Ascending aorta (tissue), 2 donors: ENCODE measurements at regions not wholly inside any gene's neighbourhood (a gene's known extent, or its start where the extent isn't known, plus 50 kb on each side); places are given as distances from the start of the nearest gene placed in this dataset.

ENCODE experiments used
- DNase-seq, 2 donors: peaks; one replicate each; pipeline ENCODE4 v3.0.0-alpha.2; 2019; ENCODE audit warnings: low spot score in 2 of 2
- H3K27ac ChIP-seq, 2 donors: fragments of 200-600 bp; sonication (generic); one replicate each; pipeline ENCODE4 v1.5.1; 2016 to 2017; ENCODE audit warnings: mild to moderate bottlenecking in 1 of 2
- H3K27me3 ChIP-seq: fragments of 200-600 bp; sonication (generic); one replicate; pipeline ENCODE4 v1.5.1; 2017
- H3K36me3 ChIP-seq, 2 donors: fragments of 200-600 bp; sonication (generic); one replicate each; pipeline ENCODE4 v1.5.1; 2016
- H3K4me1 ChIP-seq, 2 donors: fragments of 200-600 bp; sonication (generic); one replicate each; pipeline ENCODE4 v1.5.1; 2016 to 2017; ENCODE audit warnings: mild to moderate bottlenecking in 1 of 2
- H3K4me3 ChIP-seq, 2 donors: fragments of 200-600 bp; sonication (generic); one replicate each; pipeline ENCODE4 v1.5.1; 2016 to 2017; ENCODE audit warnings: mild to moderate bottlenecking in 1 of 2
- H3K9me3 ChIP-seq, 2 donors: fragments of 200-600 bp; sonication (generic); one replicate each; pipeline ENCODE4 v1.5.1; 2016
- CTCF ChIP-seq, 3 experiments: fragments of 200-600 bp in 2 of 3; fragments of 450-650 bp in 1 of 3; sonication (generic) in 2 of 3; IDR thresholded peaks; one replicate each; pipeline ENCODE4 v1.5.1; 2016 to 2019; ENCODE audit warnings: antibody characterized with exemption in 3 of 3, mild to moderate bottlenecking in 1 of 3, moderate library complexity in 1 of 3
- intact Hi-C: fragments of 100-400 bp; cut with DNase I; formaldehyde crosslinking; loops from one replicate; pipeline ENCODE4 v1.15.1; 2023

DNA sequence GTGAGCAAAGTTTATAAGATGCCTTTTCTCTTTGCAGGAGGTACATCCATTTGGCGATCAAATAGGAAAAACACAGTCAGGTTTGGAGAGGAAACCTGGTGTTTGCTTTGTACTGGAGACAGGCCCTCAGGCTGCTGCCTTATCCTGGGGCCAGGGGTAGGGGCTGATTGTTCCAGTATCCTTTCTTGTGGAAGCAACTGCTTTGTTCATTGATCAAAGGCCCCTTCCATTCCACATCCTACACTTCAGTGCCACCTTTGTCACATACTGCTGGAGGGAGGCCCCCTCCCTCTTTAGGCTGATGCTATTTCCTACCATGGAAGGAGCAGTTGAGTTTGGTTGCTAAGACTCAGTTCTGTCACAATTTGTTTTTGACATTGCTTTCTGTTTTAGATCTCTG is 778.1 kb downstream of the TLR4 start:
- intact Hi-C loops: no loop called here
- no peaks in the 10 kb centered on the region for H3K9me3 ChIP-seq
- H3K27me3 ChIP-seq: no peaks in the 10 kb centered on the region
- H3K27ac ChIP-seq: no peak overlapping the region
- no peak for DNase-seq
- H3K4me3 ChIP-seq: no peak overlapping the region
- H3K4me1 ChIP-seq: no peaks in the 10 kb centered on the region
- TF ChIP-seq CTCF (IDR thresholded peaks at IDR 0.05): no peak
- no peaks in the 10 kb centered on the region for H3K36me3 ChIP-seq

- intact Hi-C loops: no loop called here
- no peaks in the 10 kb centered on the region for H3K36me3 ChIP-seq
- no peaks in the 10 kb centered on the region for H3K9me3 ChIP-seq
- no peak for DNase-seq
- no peak overlapping the region for H3K4me3 ChIP-seq
- no peak for TF ChIP-seq CTCF (IDR thresholded peaks at IDR 0.05)
- H3K27ac ChIP-seq: no peak overlapping the region
- no peaks in the 10 kb centered on the region for H3K27me3 ChIP-seq
- no peaks in the 10 kb centered on the region for H3K4me1 ChIP-seq
Observed at GRCh38 chr9:118483677-118484076, 779.5 kb downstream of the TLR4 start.

DNA sequence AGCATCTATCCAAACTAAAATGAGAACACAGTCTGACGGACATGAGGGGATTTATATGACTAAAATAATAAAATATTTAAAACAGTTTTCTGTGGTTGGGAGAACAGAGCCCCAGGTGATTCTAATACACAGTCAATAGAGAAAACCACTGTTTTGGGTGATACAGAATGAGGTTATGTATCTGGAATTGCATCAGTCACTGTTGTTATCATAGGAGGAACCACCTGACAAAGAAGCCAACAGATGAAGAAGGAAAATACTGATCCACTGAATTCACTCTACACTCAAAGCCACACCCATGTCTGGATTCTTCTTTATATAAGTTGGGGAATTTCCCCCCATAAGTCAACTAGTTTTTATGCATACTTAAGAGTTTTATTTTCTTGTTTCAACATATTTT is 799.0 kb downstream of the TLR4 start:
- DNase-seq: no peak
- TF ChIP-seq CTCF (IDR thresholded peaks at IDR 0.05): no peak
- Histone ChIP-seq H3K36me3 (no peaks in the 10 kb centered on the region), H3K27ac (no peak overlapping the region), H3K4me3 (no peak overlapping the region), H3K9me3 (no peaks in the 10 kb centered on the region), H3K4me1 (no peaks in the 10 kb centered on the region), H3K27me3 (no peaks in the 10 kb centered on the region)
- intact Hi-C loops: no loop called here

DNA sequence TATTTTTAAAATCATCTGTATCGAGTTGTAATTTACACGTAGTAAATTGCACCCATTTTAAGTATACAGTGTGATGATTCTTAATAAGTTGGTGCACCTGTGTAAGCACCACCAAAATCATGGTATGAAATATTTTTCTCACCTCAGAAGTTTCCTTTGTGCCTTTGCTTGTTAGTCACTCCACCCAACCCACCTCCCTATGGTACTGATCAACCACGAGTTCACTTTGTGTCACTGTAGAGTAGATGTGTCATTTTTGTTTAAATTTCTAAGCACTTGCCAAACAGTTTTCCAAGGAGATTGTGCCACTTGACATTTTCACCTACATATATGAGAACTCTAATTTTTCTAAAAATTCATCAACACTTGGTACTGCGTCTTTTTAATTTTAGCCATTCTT is 806.5 kb downstream of the TLR4 start:
- no peak overlapping the region for H3K4me3 ChIP-seq
- DNase-seq: no peak
- no peaks in the 10 kb centered on the region for H3K27me3 ChIP-seq
- H3K36me3 ChIP-seq: no peaks in the 10 kb centered on the region
- intact Hi-C loops: no loop called here
- H3K27ac ChIP-seq: no peak overlapping the region
- no peaks in the 10 kb centered on the region for H3K4me1 ChIP-seq
- no peak for TF ChIP-seq CTCF (IDR thresholded peaks at IDR 0.05)
- no peaks in the 10 kb centered on the region for H3K9me3 ChIP-seq

DNA sequence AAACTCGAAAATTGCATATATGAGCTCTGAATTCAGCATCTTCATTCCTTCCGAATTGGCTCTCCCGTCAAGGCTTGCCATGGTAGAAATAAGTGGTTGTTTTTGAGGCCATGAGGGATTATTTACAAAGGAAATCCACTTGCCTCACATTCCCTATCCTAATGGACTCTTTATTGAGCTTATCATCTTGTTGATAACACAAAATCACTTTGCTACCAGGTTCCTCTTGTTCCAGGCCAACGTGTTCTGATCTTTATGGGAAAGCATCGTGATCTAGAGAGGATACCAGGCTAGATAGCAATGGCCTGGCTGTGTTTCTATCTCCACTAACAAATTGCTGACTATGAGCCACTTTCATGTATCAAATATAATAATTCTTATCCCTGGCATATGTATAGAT is 811.7 kb downstream of the TLR4 start:
- H3K27ac ChIP-seq: no peak overlapping the region
- no peaks in the 10 kb centered on the region for H3K4me1 ChIP-seq
- intact Hi-C loops: no loop called here
- DNase-seq: no peak
- H3K36me3 ChIP-seq: no peaks in the 10 kb centered on the region
- TF ChIP-seq CTCF (IDR thresholded peaks at IDR 0.05): no peak
- no peak overlapping the region for H3K4me3 ChIP-seq
- H3K9me3 ChIP-seq: no peaks in the 10 kb centered on the region
- H3K27me3 ChIP-seq: no peaks in the 10 kb centered on the region

DNA sequence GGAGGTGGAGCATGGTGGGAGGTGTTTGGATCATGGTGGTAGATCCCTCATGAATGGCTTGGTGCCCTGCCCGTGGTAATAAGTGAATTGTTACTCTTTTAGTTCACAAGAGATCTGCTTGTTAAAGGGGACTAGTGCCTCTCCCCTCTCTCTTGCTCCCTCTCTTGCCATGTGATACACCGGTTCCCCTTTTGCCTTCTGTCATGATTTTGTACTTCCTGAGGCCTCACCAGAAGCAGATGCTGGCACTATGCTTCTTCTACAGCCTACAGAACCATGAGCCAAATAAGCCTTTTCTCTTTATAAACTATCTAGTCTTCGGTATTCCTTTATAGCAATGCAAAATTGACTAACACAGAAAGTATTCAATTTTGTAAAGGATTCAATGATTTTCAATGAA is 817.1 kb downstream of the TLR4 start:
- Histone ChIP-seq H3K27ac (no peak overlapping the region), H3K9me3 (no peaks in the 10 kb centered on the region), H3K4me3 (no peak overlapping the region), H3K27me3 (no peaks in the 10 kb centered on the region), H3K4me1 (no peaks in the 10 kb centered on the region), H3K36me3 (no peaks in the 10 kb centered on the region)
- intact Hi-C loops: loop anchor here (10.0 kb wide), 1 partner anchor 764 kb away; no protein-coding TSS in a partner anchor
- DNase-seq: no peak
- no peak for TF ChIP-seq CTCF (IDR thresholded peaks at IDR 0.05)
